ENCODE measurements at regions not wholly inside any gene's neighbourhood (a gene's known extent, or its start where the extent isn't known, plus 50 kb on each side); places are given as distances from the start of the nearest gene placed in this dataset.
"Not testable (repeated sequence)": the region's sequence is repeated elsewhere in the genome, so short reads cannot be mapped to it uniquely, and the experiment has no call there.

DNA sequence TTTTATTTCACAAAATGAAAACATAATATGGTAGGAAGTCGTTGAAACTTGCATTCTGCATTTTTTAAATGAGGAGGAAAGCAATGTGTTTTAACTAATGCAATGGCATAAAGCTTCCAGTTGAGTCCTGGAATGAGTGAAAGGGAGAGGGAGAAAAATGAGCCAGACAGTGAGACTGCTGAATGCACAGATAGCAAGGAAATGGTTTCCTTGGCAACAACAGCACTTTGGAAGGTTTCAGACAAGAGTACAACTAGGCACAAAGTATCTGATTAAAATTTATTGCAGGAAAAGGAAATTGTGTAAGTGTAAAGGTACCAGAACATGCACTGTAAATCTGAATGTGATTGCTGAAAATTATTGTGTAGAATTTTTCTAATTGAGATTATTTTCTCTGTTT lies 320.1 kb upstream of the KYNU start:
- no peaks in the 10 kb centered on the region for H3K4me1 ChIP-seq (ENCODE audit: control insufficient read depth, insufficient read depth, low read length)
- H3K27me3 ChIP-seq (ENCODE audit: control insufficient read depth, insufficient read depth, low read length): no peaks in the 10 kb centered on the region
- no TSS peak for BruUV-seq (replicated peaks)
- POLR2A ChIA-PET: no interaction called here
- TF ChIP-seq POLR2AphosphoS5 (IDR thresholded peaks at IDR 0.05; ENCODE audit: low read depth, low read length): no peak
- in situ Hi-C loops (cut with HindIII; ENCODE audit: low pct_unique_long_range_greater_than_20kb, low sequenced_read_pairs) (no loop called here), intact Hi-C loops (cut with micrococcal nuclease; ENCODE audit: unreplicated experiment) (no loop called here)
- no peaks in the 10 kb centered on the region for H3K9me3 ChIP-seq (ENCODE audit: control insufficient read depth, insufficient read depth, low read depth, low read length)
- CTCF ChIA-PET: no interaction called here
- H3K4me3 ChIP-seq (ENCODE audit: low read depth in 2 of 2, low read length in 2 of 2): no peak overlapping the region
- no peak overlapping the region for H3K27ac ChIP-seq (ENCODE audit: low read length)
- no peak for ATAC-seq
- H3K36me3 ChIP-seq (ENCODE audit: control insufficient read depth, insufficient read depth, low read length): no peaks in the 10 kb centered on the region
- DNase-seq (ENCODE audit: low read depth, low spot score): no peak

DNA sequence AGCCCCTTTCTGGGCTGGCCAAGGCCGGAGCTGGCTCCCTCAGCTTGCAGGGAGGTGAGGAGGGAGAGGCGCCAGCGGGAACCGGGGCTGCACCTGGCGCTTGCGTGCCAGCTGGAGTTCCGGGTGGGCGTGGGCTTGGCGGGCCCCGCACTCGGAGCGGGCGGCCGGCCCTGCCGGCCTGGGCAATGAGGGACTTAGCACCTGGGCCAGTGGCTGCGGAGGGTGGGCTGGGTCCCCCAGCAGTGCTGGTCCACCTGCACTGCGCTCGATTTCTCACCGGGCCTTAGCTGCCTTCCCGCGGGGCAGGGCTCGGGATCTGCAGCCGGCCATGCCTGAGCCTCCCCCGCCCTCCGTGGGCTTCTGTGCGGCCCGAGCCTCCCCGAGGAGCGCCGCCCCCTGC lies 331.5 kb upstream of the KYNU start:
- H3K9me3 ChIP-seq (ENCODE audit: control insufficient read depth, insufficient read depth, low read depth, low read length); H3K36me3 ChIP-seq (ENCODE audit: control insufficient read depth, insufficient read depth, low read length); in situ Hi-C loops (cut with HindIII; ENCODE audit: low pct_unique_long_range_greater_than_20kb, low sequenced_read_pairs); H3K27ac ChIP-seq (ENCODE audit: low read length); BruUV-seq (replicated peaks); DNase-seq (ENCODE audit: low read depth, low spot score); H3K4me1 ChIP-seq (ENCODE audit: control insufficient read depth, insufficient read depth, low read length); H3K4me3 ChIP-seq (ENCODE audit: low read depth in 2 of 2, low read length in 2 of 2); ATAC-seq; CTCF ChIA-PET; intact Hi-C loops (cut with micrococcal nuclease; ENCODE audit: unreplicated experiment); H3K27me3 ChIP-seq (ENCODE audit: control insufficient read depth, insufficient read depth, low read length): not testable (repeated sequence)
- POLR2A ChIA-PET: interaction anchor here (0.6 kb wide), 1 partner anchor 276 kb away, joined by 4 read pairs; no protein-coding TSS in a partner anchor

- Histone ChIP-seq H3K36me3 (ENCODE audit: control insufficient read depth, insufficient read depth, low read length) (no peaks in the 10 kb centered on the region), H3K27me3 (ENCODE audit: control insufficient read depth, insufficient read depth, low read length) (no peaks in the 10 kb centered on the region), H3K27ac (ENCODE audit: low read length) (no peak overlapping the region), H3K4me1 (ENCODE audit: control insufficient read depth, insufficient read depth, low read length) (no peaks in the 10 kb centered on the region), H3K9me3 (ENCODE audit: control insufficient read depth, insufficient read depth, low read depth, low read length) (no peaks in the 10 kb centered on the region), H3K4me3 (ENCODE audit: low read depth in 2 of 2, low read length in 2 of 2) (no peak overlapping the region)
- intact Hi-C loops (cut with micrococcal nuclease; ENCODE audit: unreplicated experiment) (no loop called here), in situ Hi-C loops (cut with HindIII; ENCODE audit: low pct_unique_long_range_greater_than_20kb, low sequenced_read_pairs) (no loop called here)
- TF ChIP-seq, protein P1, sequence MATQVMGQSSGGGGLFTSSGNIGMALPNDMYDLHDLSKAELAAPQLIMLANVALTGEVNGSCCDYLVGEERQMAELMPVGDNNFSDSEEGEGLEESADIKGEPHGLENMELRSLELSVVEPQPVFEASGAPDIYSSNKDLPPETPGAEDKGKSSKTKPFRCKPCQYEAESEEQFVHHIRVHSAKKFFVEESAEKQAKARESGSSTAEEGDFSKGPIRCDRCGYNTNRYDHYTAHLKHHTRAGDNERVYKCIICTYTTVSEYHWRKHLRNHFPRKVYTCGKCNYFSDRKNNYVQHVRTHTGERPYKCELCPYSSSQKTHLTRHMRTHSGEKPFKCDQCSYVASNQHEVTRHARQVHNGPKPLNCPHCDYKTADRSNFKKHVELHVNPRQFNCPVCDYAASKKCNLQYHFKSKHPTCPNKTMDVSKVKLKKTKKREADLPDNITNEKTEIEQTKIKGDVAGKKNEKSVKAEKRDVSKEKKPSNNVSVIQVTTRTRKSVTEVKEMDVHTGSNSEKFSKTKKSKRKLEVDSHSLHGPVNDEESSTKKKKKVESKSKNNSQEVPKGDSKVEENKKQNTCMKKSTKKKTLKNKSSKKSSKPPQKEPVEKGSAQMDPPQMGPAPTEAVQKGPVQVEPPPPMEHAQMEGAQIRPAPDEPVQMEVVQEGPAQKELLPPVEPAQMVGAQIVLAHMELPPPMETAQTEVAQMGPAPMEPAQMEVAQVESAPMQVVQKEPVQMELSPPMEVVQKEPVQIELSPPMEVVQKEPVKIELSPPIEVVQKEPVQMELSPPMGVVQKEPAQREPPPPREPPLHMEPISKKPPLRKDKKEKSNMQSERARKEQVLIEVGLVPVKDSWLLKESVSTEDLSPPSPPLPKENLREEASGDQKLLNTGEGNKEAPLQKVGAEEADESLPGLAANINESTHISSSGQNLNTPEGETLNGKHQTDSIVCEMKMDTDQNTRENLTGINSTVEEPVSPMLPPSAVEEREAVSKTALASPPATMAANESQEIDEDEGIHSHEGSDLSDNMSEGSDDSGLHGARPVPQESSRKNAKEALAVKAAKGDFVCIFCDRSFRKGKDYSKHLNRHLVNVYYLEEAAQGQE (IDR thresholded peaks at IDR 0.05; ENCODE audit: insufficient read depth in 1 of 2, low read depth in 2 of 2, low read length in 1 of 2): no peak
- TF ChIP-seq, protein P2, sequence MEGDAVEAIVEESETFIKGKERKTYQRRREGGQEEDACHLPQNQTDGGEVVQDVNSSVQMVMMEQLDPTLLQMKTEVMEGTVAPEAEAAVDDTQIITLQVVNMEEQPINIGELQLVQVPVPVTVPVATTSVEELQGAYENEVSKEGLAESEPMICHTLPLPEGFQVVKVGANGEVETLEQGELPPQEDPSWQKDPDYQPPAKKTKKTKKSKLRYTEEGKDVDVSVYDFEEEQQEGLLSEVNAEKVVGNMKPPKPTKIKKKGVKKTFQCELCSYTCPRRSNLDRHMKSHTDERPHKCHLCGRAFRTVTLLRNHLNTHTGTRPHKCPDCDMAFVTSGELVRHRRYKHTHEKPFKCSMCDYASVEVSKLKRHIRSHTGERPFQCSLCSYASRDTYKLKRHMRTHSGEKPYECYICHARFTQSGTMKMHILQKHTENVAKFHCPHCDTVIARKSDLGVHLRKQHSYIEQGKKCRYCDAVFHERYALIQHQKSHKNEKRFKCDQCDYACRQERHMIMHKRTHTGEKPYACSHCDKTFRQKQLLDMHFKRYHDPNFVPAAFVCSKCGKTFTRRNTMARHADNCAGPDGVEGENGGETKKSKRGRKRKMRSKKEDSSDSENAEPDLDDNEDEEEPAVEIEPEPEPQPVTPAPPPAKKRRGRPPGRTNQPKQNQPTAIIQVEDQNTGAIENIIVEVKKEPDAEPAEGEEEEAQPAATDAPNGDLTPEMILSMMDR (IDR thresholded peaks at IDR 0.05): no peak
- TF ChIP-seq SIN3A (IDR thresholded peaks at IDR 0.05; ENCODE audit: borderline replicate concordance, insufficient read depth, low read depth, low read length) (no peak), TCF7L2 (IDR thresholded peaks at IDR 0.05; ENCODE audit: low read depth, low read length) (no peak), POLR2AphosphoS5 (IDR thresholded peaks at IDR 0.05; ENCODE audit: low read depth, low read length) (no peak)
- DNase-seq (ENCODE audit: low read depth, low spot score) (no peak), ATAC-seq (no peak)
- POLR2A ChIA-PET: no interaction called here
- no TSS peak for BruUV-seq (replicated peaks)
- CTCF ChIA-PET: no interaction called here
These were observed 332.4 kb upstream of the KYNU start for GRCh38 chr2:142545036-142545435.
